CD14-positive monocyte (primary cell): ENCODE measurements at regions not wholly inside any gene's neighbourhood (a gene's known extent, or its start where the extent isn't known, plus 50 kb on each side); places are given as distances from the start of the nearest gene placed in this dataset.

ENCODE experiments used
- DNase-seq, 3 donors: peaks; one replicate each; pipeline ENCODE4 v3.0.0-alpha.2; 2011 to 2022
- H2AFZ ChIP-seq: 2 replicates; pipeline ENCODE4 v1.6.0; 2012; ENCODE audit warnings: mild to moderate bottlenecking, low read depth, low read length, inconsistent platforms; ENCODE audit not compliant: insufficient read depth, poor library complexity, severe bottlenecking
- H3K27ac ChIP-seq, 2 donors: 1 replicate in 1 of 2; 2 replicates in 1 of 2; pipeline ENCODE4 v1.5.1; 2012 to 2013; ENCODE audit warnings: low read length in 2 of 2, control low read depth in 1 of 2, inconsistent platforms in 1 of 2, low read depth in 1 of 2, mild to moderate bottlenecking in 1 of 2
- H3K27me3 ChIP-seq, 2 donors: one replicate each; pipeline versions ENCODE4 v1.6.0 to v1.6.1; 2011 to 2013; ENCODE audit warnings: low read length in 2 of 2; ENCODE audit not compliant: control insufficient read depth in 2 of 2, insufficient read depth in 2 of 2
- H3K36me3 ChIP-seq, 2 donors: replicated peaks in 1 of 2; 1 replicate in 1 of 2; 2 replicates in 1 of 2; pipeline versions ENCODE4 v1.5.1 to v1.6.1; 2012 to 2013; ENCODE audit warnings: low read length in 2 of 2, control low read depth in 1 of 2, inconsistent platforms in 1 of 2, mild to moderate bottlenecking in 1 of 2; ENCODE audit not compliant: insufficient read depth in 2 of 2, control insufficient read depth in 1 of 2
- H3K4me1 ChIP-seq, 2 donors: 1 replicate in 1 of 2; 2 replicates in 1 of 2; pipeline versions ENCODE4 v1.5.1 to v1.6.1; 2012 to 2013; ENCODE audit warnings: low read length in 2 of 2, control low read depth in 1 of 2, inconsistent platforms in 1 of 2, mild to moderate bottlenecking in 1 of 2, moderate library complexity in 1 of 2; ENCODE audit not compliant: insufficient read depth in 2 of 2, control insufficient read depth in 1 of 2
- H3K4me2 ChIP-seq: replicated peaks from 2 replicates; pipeline ENCODE3; 2012; ENCODE audit warnings: low read length, moderate library complexity, mild to moderate bottlenecking; ENCODE audit not compliant: poor library complexity, severe bottlenecking; ENCODE audit errors: extremely low read depth
- H3K4me3 ChIP-seq, 3 experiments: fragments of 200-600 bp in 1 of 3; sonication (generic) in 1 of 3; replicated peaks in 1 of 3; 1 replicate in 2 of 3; 2 replicates in 1 of 3; pipeline ENCODE4 v1.5.1; 2011 to 2013; ENCODE audit warnings: low read length in 3 of 3, mild to moderate bottlenecking in 3 of 3, control low read depth in 2 of 3, low read depth in 2 of 3, inconsistent platforms in 1 of 3, moderate library complexity in 1 of 3
- H3K79me2 ChIP-seq: 2 replicates; pipeline ENCODE4 v1.6.0; 2012; ENCODE audit warnings: mild to moderate bottlenecking, control low read depth, inconsistent platforms, low read length, moderate library complexity; ENCODE audit not compliant: insufficient read depth
- H3K9ac ChIP-seq: 2 replicates; pipeline ENCODE4 v1.6.0; 2017; ENCODE audit warnings: low read length, mild to moderate bottlenecking; ENCODE audit not compliant: insufficient read depth, poor library complexity, severe bottlenecking
- H3K9me3 ChIP-seq, 2 donors: replicated peaks in 1 of 2; 1 replicate in 1 of 2; 2 replicates in 1 of 2; pipeline versions ENCODE4 v1.5.1 to v1.6.1; 2012 to 2013; ENCODE audit warnings: low read length in 2 of 2, control low read depth in 1 of 2; ENCODE audit not compliant: control insufficient read depth in 1 of 2, insufficient read depth in 1 of 2
- H4K20me1 ChIP-seq: 2 replicates; pipeline ENCODE4 v1.6.0; 2012; ENCODE audit warnings: mild to moderate bottlenecking, low read length, control low read depth, moderate library complexity; ENCODE audit not compliant: insufficient read depth
- H3K27ac Mint-ChIP-seq, 7 donors: one replicate each; pipeline ENCODE4 v1.8.0; 2020; ENCODE audit warnings: mild to moderate bottlenecking in 7 of 7, mixed read lengths in 7 of 7, moderate library complexity in 6 of 7, inconsistent platforms in 2 of 7
- H3K27me3 Mint-ChIP-seq, 3 donors: one replicate each; pipeline ENCODE4 v1.8.0; 2021 to 2022; ENCODE audit warnings: low read depth in 3 of 3, mild to moderate bottlenecking in 3 of 3, mixed read lengths in 3 of 3, moderate library complexity in 3 of 3, inconsistent platforms in 1 of 3
- H3K36me3 Mint-ChIP-seq, 2 donors: one replicate each; pipeline ENCODE4 v1.8.0; 2020; ENCODE audit warnings: mixed read lengths in 2 of 2, inconsistent platforms in 1 of 2, mild to moderate bottlenecking in 1 of 2
- H3K4me1 Mint-ChIP-seq: one replicate; pipeline ENCODE4 v1.8.0; 2020; ENCODE audit warnings: mild to moderate bottlenecking, mixed read lengths
- H3K4me3 Mint-ChIP-seq, 2 donors: one replicate each; pipeline ENCODE4 v1.8.0; 2020; ENCODE audit warnings: mild to moderate bottlenecking in 2 of 2, mixed read lengths in 2 of 2, moderate library complexity in 1 of 2
- H3K9me3 Mint-ChIP-seq, 7 donors: one replicate each; pipeline ENCODE4 v1.8.0; 2020 to 2022; ENCODE audit warnings: mixed read lengths in 7 of 7, mild to moderate bottlenecking in 6 of 7, moderate library complexity in 6 of 7, inconsistent platforms in 2 of 7
- CTCF ChIP-seq: fragments of 200-600 bp; IDR thresholded peaks from one replicate; pipeline ENCODE4 v1.8.0; 2022; ENCODE audit warnings: antibody characterized with exemption, mild to moderate bottlenecking
- WGBS: methylation state at CpG from one replicate; pipeline ENCODE4 v1.1.5; 2013; ENCODE audit warnings: missing lambda C conversion rate; ENCODE audit not compliant: insufficient coverage; 5-methylcytosine and 5-hydroxymethylcytosine counted together
- intact Hi-C, 2 donors: fragments of 100-400 bp; cut with micrococcal nuclease; formaldehyde crosslinking; loops; one replicate each; pipeline versions ENCODE4 v1.15.0 to v1.15.1; 2023

- no peaks in the 10 kb centered on the region for H3K36me3 ChIP-seq
- H3K36me3 Mint-ChIP-seq = no peaks in the 10 kb centered on the region
- H3K9me3 ChIP-seq = peaks cover 0 to 3% of the 10 kb centered on the region in 2 donors
- no peaks in the 10 kb centered on the region for H3K27me3 ChIP-seq
- no CpG with 5 or more reads among the region's 1 CpG for WGBS
- no peaks in the 10 kb centered on the region for H3K4me1 ChIP-seq
- H2AFZ ChIP-seq = no peak overlapping the region
- H3K4me3 Mint-ChIP-seq = no peak overlapping the region
- no peaks in the 10 kb centered on the region for H3K79me2 ChIP-seq
- no peak overlapping the region for H3K4me2 ChIP-seq
- H4K20me1 ChIP-seq = no peaks in the 10 kb centered on the region
- intact Hi-C loops = no loop called here
- H3K4me1 Mint-ChIP-seq = no peaks in the 10 kb centered on the region
- no peak for TF ChIP-seq CTCF
- peaks cover 0 to 1% (median 0%) of the 10 kb centered on the region in 3 donors for H3K27me3 Mint-ChIP-seq
- no peak overlapping the region for H3K27ac Mint-ChIP-seq
- H3K27ac ChIP-seq = no peak overlapping the region
- no peak for DNase-seq
- H3K9me3 Mint-ChIP-seq = peaks cover 0 to 9% (median 2%) of the 10 kb centered on the region in 7 donors
- no peak overlapping the region for H3K9ac ChIP-seq
- no peak overlapping the region for H3K4me3 ChIP-seq
Measured at GRCh38 chr15:46471096-46471495, 836.3 kb downstream of the SQOR start.

GRCh38 chr15:46489276-46489675, 854.4 kb downstream of the SQOR start:
- Histone ChIP-seq H2AFZ (no peak overlapping the region), H3K27ac (no peak overlapping the region), H3K9ac (no peak overlapping the region), H4K20me1 (no peaks in the 10 kb centered on the region), H3K36me3 (no peaks in the 10 kb centered on the region), H3K79me2 (no peaks in the 10 kb centered on the region), H3K27me3 (no peaks in the 10 kb centered on the region), H3K4me1 (no peaks in the 10 kb centered on the region), H3K9me3 (peaks cover 13 to 30% of the 10 kb centered on the region in 2 donors), H3K4me3 (no peak overlapping the region), H3K4me2 (no peak overlapping the region)
- Mint-ChIP-seq H3K9me3 (peaks cover under 1 to 18% (median 8%) of the 10 kb centered on the region in 7 donors), H3K4me3 (no peak overlapping the region), H3K27ac (no peak overlapping the region), H3K4me1 (no peaks in the 10 kb centered on the region), H3K36me3 (no peaks in the 10 kb centered on the region), H3K27me3 (peaks cover 0 to 1% (median 0%) of the 10 kb centered on the region in 3 donors)
- TF ChIP-seq CTCF = no peak
- no CpG with 5 or more reads among the region's 1 CpG for WGBS
- intact Hi-C loops = no loop called here
- no peak for DNase-seq
